Testis (tissue), 2 donors: ENCODE measurements at regions not wholly inside any gene's neighbourhood (a gene's known extent, or its start where the extent isn't known, plus 50 kb on each side); places are given as distances from the start of the nearest gene placed in this dataset.

ENCODE experiments used
- CTCF ChIP-seq, 3 experiments: fragments of 450-650 bp in 2 of 3; fragments of 200-600 bp in 1 of 3; sonication (generic) in 1 of 3; IDR thresholded peaks; one replicate each; pipeline ENCODE4 v1.5.1; 2016 to 2019; ENCODE audit warnings: antibody characterized with exemption in 3 of 3, mild to moderate bottlenecking in 2 of 3, moderate library complexity in 1 of 3
- POLR2A ChIP-seq: fragments of 450-650 bp; IDR thresholded peaks from one replicate; pipeline ENCODE4 v1.6.1; 2017; ENCODE audit warnings: antibody characterized with exemption, mild to moderate bottlenecking, moderate library complexity

DNA sequence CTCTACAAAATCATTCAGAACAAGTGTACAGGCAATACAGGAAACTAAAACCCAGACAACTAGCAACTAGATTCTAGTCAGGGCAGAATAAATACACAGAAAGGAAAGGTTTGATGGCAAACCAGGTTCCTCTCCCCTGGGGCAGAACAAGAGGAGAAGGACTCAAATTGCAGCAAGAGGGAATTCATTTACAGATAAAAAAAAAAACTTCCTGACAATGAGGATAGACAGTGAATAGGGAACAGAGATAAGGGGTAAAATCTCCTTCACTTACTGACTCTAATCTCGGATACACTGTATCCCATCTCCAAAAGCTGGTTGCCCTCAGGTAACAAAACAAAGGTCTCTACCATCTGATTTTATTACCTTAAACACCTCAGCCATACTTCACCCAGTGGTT, 244.0 kb downstream of the SEC61B start:
- TF ChIP-seq CTCF (IDR thresholded peaks at IDR 0.05), result no peak
- no peak for TF ChIP-seq POLR2A
